Activated gamma-delta T cell treated with Interleukin-2 at 50 U/mL for 16 hours (primary cell): ENCODE measurements at regions not wholly inside any gene's neighbourhood (a gene's known extent, or its start where the extent isn't known, plus 50 kb on each side); places are given as distances from the start of the nearest gene placed in this dataset.

Experiments
- DNase-seq: peaks from one replicate; pipeline ENCODE4 v3.0.0-alpha.2; 2020

GRCh38 chr5:96091874-96092273 is 130.2 kb upstream of the ELL2 start:
- no peak for DNase-seq

DNA sequence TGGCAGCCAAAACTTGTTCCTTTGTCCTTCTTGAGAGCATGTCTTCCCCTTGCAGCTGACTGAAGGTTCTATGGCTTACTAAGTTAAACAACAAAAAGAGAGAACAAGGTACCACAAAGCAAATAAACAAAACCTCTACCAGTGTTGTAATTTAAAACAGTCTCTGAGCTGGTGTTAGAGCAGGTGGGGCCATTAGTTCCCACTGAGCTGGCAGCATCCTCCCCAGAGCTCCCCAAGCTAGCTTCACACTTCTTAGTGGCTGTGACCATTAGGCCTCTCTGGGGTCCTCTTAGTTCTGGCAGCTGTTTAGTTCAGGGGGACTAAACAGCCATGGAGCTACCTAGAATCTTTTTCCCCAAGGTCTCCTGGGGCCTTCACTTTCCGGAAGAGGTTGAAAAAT is 128.6 kb upstream of the ELL2 start:
- no peak for DNase-seq

DNA sequence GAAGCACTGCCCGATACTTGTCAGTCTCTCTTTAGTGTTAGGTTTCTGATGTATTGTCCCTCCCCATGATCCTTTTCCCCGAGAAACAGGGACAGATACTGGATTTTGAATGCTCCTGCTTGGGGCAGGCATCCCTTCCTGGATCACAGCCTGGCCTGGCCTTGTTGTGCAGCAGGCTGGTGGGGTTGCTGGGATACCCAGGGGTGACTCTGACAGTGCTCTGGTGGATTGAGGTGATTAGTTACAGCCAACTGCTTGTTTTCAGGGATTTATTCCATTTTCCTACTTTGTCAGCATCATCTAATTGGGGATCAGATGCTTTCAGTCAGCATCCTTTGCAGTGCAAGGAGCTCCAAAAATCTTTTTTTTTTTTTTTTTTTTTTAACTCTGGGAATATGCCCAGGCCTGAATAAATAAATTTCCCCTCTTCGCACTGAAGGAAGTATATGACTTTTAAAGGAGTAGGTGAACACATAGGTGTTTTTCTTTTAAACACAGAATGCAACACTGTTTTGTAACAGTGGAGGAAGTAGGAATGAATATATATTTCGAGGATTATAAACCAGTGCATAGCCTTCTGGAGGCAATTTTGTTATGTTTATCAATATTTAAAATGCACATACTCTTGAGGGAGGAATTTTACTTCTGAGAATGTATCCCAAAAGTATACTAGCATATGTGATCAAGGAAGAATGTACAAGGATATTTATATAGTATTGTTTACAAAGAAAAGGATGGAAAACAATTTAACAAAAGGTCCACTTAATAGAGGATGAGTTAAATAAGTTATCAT is 127.3 kb upstream of the ELL2 start:
- no peak for DNase-seq

- no peak for DNase-seq
These were observed 126.3 kb upstream of the ELL2 start for GRCh38 chr5:96087939-96088338.

DNA sequence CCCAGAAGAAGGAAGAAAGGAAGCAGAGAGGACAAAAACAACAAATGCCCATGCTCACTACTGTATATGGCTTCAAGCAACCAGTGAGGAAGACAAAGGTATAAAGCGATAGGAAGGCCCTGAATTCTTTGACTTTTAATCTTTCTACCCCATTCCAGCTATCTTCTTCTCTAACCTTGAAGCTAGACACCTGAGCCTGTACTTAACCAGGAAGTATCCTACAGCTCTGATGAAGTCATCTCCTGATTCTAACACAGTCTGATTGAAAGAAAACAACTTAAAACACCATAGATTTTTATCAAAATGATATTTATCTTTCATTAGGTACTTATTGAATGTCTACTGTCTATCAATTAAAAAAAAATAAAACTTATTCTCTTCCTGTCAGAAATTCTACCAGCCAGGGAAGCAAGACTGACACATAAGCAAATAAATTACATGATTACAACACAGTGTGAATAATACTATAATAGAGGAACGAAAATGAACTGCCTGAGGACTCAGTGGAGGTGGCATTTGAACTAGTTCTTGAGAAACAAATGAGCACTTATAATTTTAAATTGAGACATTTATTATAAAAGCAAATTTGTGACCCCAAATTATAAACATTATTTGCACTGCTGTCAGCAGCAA is 123.3 kb upstream of the ELL2 start:
- DNase-seq, result no peak

DNA sequence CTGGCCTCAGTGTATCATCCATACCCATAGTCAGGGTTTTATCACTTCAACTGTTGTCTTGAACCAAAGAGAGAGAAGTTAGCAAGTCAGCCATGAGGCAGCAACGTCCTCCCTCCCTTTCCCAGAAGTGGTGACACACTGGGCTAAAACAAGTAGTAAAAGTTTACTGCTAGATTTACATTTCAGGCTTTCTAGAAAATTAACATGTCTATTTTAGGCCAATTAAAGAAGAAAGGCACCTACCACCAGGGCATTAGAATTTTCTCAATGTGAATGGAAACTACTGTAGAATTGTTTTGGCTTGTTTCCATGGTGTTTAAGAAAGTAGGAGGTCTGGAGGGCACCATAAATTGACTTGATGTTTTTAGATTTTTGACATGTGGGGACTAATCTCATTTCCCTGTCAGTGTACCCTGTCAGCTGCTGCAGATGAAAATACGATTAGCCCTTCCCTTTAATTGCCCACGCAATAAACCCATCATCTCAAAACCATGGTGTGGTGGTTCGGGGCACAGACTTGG is 121.8 kb upstream of the ELL2 start:
- no peak for DNase-seq

DNA sequence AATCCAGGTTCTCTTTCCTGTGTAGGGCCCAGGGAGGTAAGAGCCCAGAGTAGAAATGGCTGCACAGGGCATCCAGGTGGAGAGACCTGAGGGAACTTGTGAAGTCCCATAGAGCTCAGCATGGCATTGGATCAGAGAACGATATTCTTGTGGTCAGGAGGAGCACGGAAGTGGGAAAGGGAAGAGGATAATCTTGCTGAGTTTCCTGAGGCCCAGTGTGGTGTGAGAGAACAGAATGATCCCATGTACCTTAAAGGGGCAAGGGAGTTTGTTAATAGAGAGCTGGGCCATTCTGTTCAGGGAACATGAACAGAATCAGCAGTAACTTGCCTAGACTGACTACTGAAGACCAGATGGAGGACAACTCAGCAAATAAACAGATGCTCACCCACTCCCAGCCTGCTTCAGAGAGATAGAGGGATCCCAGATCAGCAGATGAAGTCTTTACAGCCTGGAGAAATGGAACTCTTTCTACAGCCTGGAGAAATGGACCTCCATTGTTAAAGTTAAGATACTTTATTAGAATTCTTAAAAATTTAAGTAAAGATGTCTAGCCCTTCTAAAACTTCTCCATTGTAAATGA is 119.7 kb upstream of the ELL2 start:
- no peak for DNase-seq

GRCh38 chr5:96080557-96080956 is 118.9 kb upstream of the ELL2 start:
- no peak for DNase-seq

DNA sequence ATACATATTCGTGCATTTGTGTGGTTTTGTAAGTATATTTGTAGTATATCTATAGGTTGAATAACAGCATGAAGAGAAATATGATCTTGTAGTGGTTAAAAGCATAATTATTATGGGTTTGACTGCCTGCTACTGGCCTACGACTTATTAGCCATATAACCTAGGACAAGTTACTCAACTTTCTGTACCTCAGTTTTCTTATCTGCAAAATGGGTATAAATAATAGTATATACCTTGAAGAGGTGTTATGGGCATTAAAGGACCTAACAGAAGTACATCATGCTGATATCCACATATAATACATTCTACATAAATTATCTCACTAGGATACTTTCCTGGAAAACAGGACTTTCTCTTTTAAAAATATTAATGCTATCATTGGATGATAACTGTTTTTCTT is 118.3 kb upstream of the ELL2 start:
- DNase-seq, result no peak

DNA sequence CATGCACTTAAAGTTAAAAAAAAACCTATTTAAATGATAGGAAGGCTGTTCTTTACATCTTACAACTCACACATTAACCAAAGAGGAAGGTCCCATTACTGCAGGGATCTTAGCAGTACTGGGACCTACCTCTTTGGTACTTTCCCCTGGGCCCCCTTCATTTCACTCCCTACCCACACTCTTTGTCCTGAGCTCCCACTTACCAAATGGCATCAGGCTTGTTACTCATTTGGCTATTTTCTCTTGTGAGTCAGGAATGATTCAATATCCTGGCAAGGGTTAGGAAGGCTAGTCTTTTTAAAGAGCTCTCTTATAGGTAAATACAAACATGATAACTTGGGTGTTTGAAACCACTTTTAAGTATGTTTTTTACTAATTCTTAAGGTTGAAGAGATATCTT is 117.4 kb upstream of the ELL2 start:
- DNase-seq, result no peak

- no peak for DNase-seq
These were observed 114.8 kb upstream of the ELL2 start for GRCh38 chr5:96076451-96076850.

GRCh38 chr5:96075579-96076289 is 114.1 kb upstream of the ELL2 start:
- no peak for DNase-seq

- DNase-seq, result no peak
These were observed 113.2 kb upstream of the ELL2 start for GRCh38 chr5:96074870-96075269.

- no peak for DNase-seq
These were observed 112.8 kb upstream of the ELL2 start for GRCh38 chr5:96074460-96074859.

GRCh38 chr5:96072791-96073165 is 111.1 kb upstream of the ELL2 start:
- no peak for DNase-seq

GRCh38 chr5:96072138-96072790 is 110.6 kb upstream of the ELL2 start:
- DNase-seq, result no peak

DNA sequence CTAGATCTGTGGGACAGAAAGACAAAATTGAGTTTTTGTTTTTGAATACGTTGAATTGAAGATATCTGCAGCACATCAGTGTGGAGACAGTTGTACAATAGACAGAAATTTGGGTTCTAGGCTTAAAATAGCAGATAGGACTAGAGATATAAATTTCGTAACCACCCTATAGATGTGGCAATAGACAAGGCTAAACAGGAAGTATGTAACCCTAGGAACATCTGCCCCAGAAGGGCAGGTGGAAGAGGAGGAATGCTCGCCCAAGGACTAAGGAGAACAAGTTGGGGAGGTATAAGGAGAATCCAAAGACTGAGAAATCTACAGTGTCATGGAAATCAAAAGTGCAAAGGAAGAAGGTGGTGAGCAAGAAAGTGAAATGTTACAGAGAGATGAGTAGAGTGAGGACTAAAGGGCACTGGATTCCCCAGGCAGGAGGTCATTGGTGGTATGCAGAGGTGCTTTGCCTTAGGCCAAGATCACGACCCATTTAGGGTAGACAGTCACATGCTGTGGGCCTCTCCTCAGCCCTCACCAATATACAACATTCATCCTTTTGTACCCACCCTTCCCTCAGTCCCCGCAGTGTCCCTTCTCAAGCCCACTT is 109.1 kb upstream of the ELL2 start:
- DNase-seq, result no peak

GRCh38 chr5:96067894-96068614 is 106.4 kb upstream of the ELL2 start:
- DNase-seq, result no peak

- no peak for DNase-seq
These were observed 105.6 kb upstream of the ELL2 start for GRCh38 chr5:96067251-96067650.

DNA sequence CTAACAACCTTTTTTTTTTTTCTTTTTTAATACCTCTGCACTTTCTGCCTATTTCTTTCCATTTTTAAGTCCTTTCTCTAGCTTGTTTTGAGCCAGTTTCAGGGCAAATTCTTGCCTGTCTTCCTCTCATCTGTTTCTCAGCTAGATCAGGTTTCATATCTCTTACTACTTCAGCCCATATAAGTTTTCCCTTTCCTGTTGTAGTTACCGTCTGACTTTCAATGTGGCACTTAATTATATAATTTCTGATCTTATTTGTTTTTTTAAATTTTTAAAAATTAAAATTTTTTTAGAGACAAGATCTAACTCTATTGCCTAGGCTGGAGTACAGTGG is 104.7 kb upstream of the ELL2 start:
- DNase-seq, result no peak

GRCh38 chr5:96065685-96066385 is 104.2 kb upstream of the ELL2 start:
- DNase-seq, result no peak
